DND-41 (cell line): ENCODE measurements at regions not wholly inside any gene's neighbourhood (a gene's known extent, or its start where the extent isn't known, plus 50 kb on each side); places are given as distances from the start of the nearest gene placed in this dataset.

ENCODE experiments used
- ATAC-seq: fragments of 200-7000 bp; cut with Tn5 transposase; 3 replicates; pipeline ENCODE4 v1.9.1; 2021; ENCODE audit warnings: low read depth; ENCODE audit not compliant: insufficient read depth
- DNase-seq: peaks from one replicate; pipeline ENCODE4 v3.0.0-alpha.2; 2020
- H2AFZ ChIP-seq: 2 replicates; pipeline ENCODE4 v1.6.0; 2012; ENCODE audit warnings: low read depth, low read length
- H3K27ac ChIP-seq: 2 replicates; pipeline ENCODE4 v1.5.1; 2012; ENCODE audit warnings: low read length, inconsistent platforms
- H3K27me3 ChIP-seq: fragments of 200-600 bp; sonication (generic); 2 replicates; pipeline ENCODE4 v1.6.0; 2012; ENCODE audit warnings: low read length, mild to moderate bottlenecking, inconsistent platforms; ENCODE audit not compliant: insufficient read depth, poor library complexity
- H3K36me3 ChIP-seq: 2 replicates; pipeline ENCODE4 v1.5.1; 2012; ENCODE audit warnings: low read length, inconsistent platforms; ENCODE audit not compliant: insufficient read depth
- H3K4me1 ChIP-seq: 2 replicates; pipeline ENCODE4 v1.5.1; 2012; ENCODE audit warnings: mild to moderate bottlenecking, low read length; ENCODE audit not compliant: insufficient read depth
- H3K4me2 ChIP-seq: 2 replicates; pipeline ENCODE4 v1.6.0; 2012; ENCODE audit warnings: mild to moderate bottlenecking, moderate library complexity, low read length, inconsistent platforms; ENCODE audit not compliant: insufficient read depth
- H3K4me3 ChIP-seq, 2 experiments: fragments of 200-600 bp in 1 of 2; shearing (Covaris generic) in 1 of 2; 2 replicates each; pipeline ENCODE4 v1.5.1; 2012 to 2016; ENCODE audit warnings: inconsistent platforms in 2 of 2, low read length in 2 of 2, mild to moderate bottlenecking in 2 of 2, low read depth in 1 of 2, moderate library complexity in 1 of 2
- H3K79me2 ChIP-seq: 2 replicates; pipeline ENCODE4 v1.6.0; 2012; ENCODE audit warnings: low read length, inconsistent platforms; ENCODE audit not compliant: insufficient read depth
- H3K9ac ChIP-seq: 2 replicates; pipeline ENCODE4 v1.6.0; 2012; ENCODE audit warnings: low read depth, mild to moderate bottlenecking, inconsistent platforms, low read length, moderate library complexity
- H3K9me3 ChIP-seq: 2 replicates; pipeline ENCODE4 v1.5.1; 2012; ENCODE audit warnings: low read length, moderate library complexity, mild to moderate bottlenecking, inconsistent platforms; ENCODE audit not compliant: insufficient read depth, severe bottlenecking
- H4K20me1 ChIP-seq: 2 replicates; pipeline ENCODE4 v1.6.0; 2012; ENCODE audit warnings: low read length; ENCODE audit not compliant: insufficient read depth
- CTCF ChIP-seq: IDR thresholded peaks from 2 replicates; pipeline ENCODE4 v1.5.1; 2012; ENCODE audit warnings: borderline replicate concordance, low read length, moderate library complexity, mild to moderate bottlenecking; ENCODE audit not compliant: poor library complexity, severe bottlenecking; ENCODE audit errors: extremely low read depth
- EZH2 ChIP-seq: IDR thresholded peaks from 3 replicates; pipeline ENCODE4 v1.6.1; 2012; ENCODE audit warnings: borderline replicate concordance, low read depth, mild to moderate bottlenecking, moderate library complexity, low read length, inconsistent platforms; ENCODE audit not compliant: severe bottlenecking

GRCh38 chr13:40197049-40197448 lies 469.4 kb downstream of the FOXO1 start:
- ATAC-seq (no peak), DNase-seq (no peak)
- Histone ChIP-seq H3K9ac (no peak overlapping the region), H3K4me3 (no peak overlapping the region), H3K27ac (no peak overlapping the region), H3K4me1 (no peaks in the 10 kb centered on the region), H2AFZ (no peak overlapping the region), H3K27me3 (peaks cover 13% of the 10 kb centered on the region), H4K20me1 (no peaks in the 10 kb centered on the region), H3K9me3 (no peaks in the 10 kb centered on the region), H3K79me2 (no peaks in the 10 kb centered on the region), H3K4me2 (no peak overlapping the region), H3K36me3 (no peaks in the 10 kb centered on the region)
- TF ChIP-seq CTCF (no peak), EZH2 (no peak)

GRCh38 chr13:40197936-40198595 lies 468.4 kb downstream of the FOXO1 start:
- H3K27me3 ChIP-seq: peaks cover 10% of the 10 kb centered on the region
- no peak for ATAC-seq

GRCh38 chr13:40200273-40200978 lies 466.0 kb downstream of the FOXO1 start:
- DNase-seq: no peak
- no peak for ATAC-seq

More at GRCh38 chr13:40197936-40198595, 468.4 kb downstream of the FOXO1 start:
- no peaks in the 10 kb centered on the region for H3K4me1 ChIP-seq
- DNase-seq: no peak
- no peaks in the 10 kb centered on the region for H3K36me3 ChIP-seq
- no peaks in the 10 kb centered on the region for H3K9me3 ChIP-seq
- no peak overlapping the region for H3K27ac ChIP-seq
- no peaks in the 10 kb centered on the region for H3K79me2 ChIP-seq
- H3K4me2 ChIP-seq: no peak overlapping the region
- H3K9ac ChIP-seq: no peak overlapping the region
- no peak overlapping the region for H2AFZ ChIP-seq
- no peak overlapping the region for H3K4me3 ChIP-seq
- TF ChIP-seq CTCF (no peak), EZH2 (no peak)
- H4K20me1 ChIP-seq: no peaks in the 10 kb centered on the region

More at GRCh38 chr13:40200273-40200978, 466.0 kb downstream of the FOXO1 start:
- H3K9me3 ChIP-seq: no peaks in the 10 kb centered on the region
- H3K27me3 ChIP-seq: peaks cover 4% of the 10 kb centered on the region
- H2AFZ ChIP-seq: no peak overlapping the region
- no peaks in the 10 kb centered on the region for H4K20me1 ChIP-seq
- H3K27ac ChIP-seq: no peak overlapping the region
- no peak overlapping the region for H3K9ac ChIP-seq
- no peaks in the 10 kb centered on the region for H3K79me2 ChIP-seq
- no peaks in the 10 kb centered on the region for H3K36me3 ChIP-seq
- TF ChIP-seq EZH2 (no peak), CTCF (no peak)
- H3K4me2 ChIP-seq: no peak overlapping the region
- no peak overlapping the region for H3K4me3 ChIP-seq
- H3K4me1 ChIP-seq: no peaks in the 10 kb centered on the region
